ENCODE measurements at regions not wholly inside any gene's neighbourhood (a gene's known extent, or its start where the extent isn't known, plus 50 kb on each side); places are given as distances from the start of the nearest gene placed in this dataset.

GRCh38 chr2:42951263-42951938 is 159.0 kb upstream of the HAAO start:
- Histone ChIP-seq H3K27me3 (ENCODE audit: control insufficient read depth in 1 of 2, insufficient read depth in 2 of 2, low read length in 2 of 2) (no peaks in the 10 kb centered on the region), H3K36me3 (ENCODE audit: insufficient read depth, low read length) (no peaks in the 10 kb centered on the region), H3K9ac (ENCODE audit: low read length) (no peak overlapping the region), H3K4me3 (ENCODE audit: low read depth in 1 of 2, low read length in 2 of 2) (no peak overlapping the region), H3K4me1 (ENCODE audit: insufficient read depth, low read length) (peaks cover 14% of the 10 kb centered on the region), H3K27ac (ENCODE audit: low read depth, low read length) (no peak overlapping the region), H3K9me3 (ENCODE audit: low read length) (no peaks in the 10 kb centered on the region)

- Histone ChIP-seq H3K27me3 (ENCODE audit: control insufficient read depth in 1 of 2, insufficient read depth in 2 of 2, low read length in 2 of 2) (no peaks in the 10 kb centered on the region), H3K27ac (ENCODE audit: low read depth, low read length) (no peak overlapping the region), H3K9ac (ENCODE audit: low read length) (no peak overlapping the region), H3K4me3 (ENCODE audit: low read depth in 1 of 2, low read length in 2 of 2) (no peak overlapping the region), H3K9me3 (ENCODE audit: low read length) (no peaks in the 10 kb centered on the region), H3K36me3 (ENCODE audit: insufficient read depth, low read length) (no peaks in the 10 kb centered on the region), H3K4me1 (ENCODE audit: insufficient read depth, low read length) (peaks cover 9% of the 10 kb centered on the region)
These were observed 156.7 kb upstream of the HAAO start for GRCh38 chr2:42949125-42949524.

GRCh38 chr2:42947809-42948600 is 155.6 kb upstream of the HAAO start:
- Histone ChIP-seq H3K9me3 (ENCODE audit: low read length) (no peaks in the 10 kb centered on the region), H3K27me3 (ENCODE audit: control insufficient read depth in 1 of 2, insufficient read depth in 2 of 2, low read length in 2 of 2) (no peaks in the 10 kb centered on the region), H3K4me1 (ENCODE audit: insufficient read depth, low read length) (peaks cover 9% of the 10 kb centered on the region), H3K36me3 (ENCODE audit: insufficient read depth, low read length) (no peaks in the 10 kb centered on the region), H3K27ac (ENCODE audit: low read depth, low read length) (no peak overlapping the region), H3K9ac (ENCODE audit: low read length) (no peak overlapping the region), H3K4me3 (ENCODE audit: low read depth in 1 of 2, low read length in 2 of 2) (no peak overlapping the region)

GRCh38 chr2:42944779-42945415 is 152.5 kb upstream of the HAAO start:
- Histone ChIP-seq H3K4me3 (ENCODE audit: low read depth in 1 of 2, low read length in 2 of 2) (no peak overlapping the region), H3K4me1 (ENCODE audit: insufficient read depth, low read length) (peaks cover 11% of the 10 kb centered on the region), H3K36me3 (ENCODE audit: insufficient read depth, low read length) (no peaks in the 10 kb centered on the region), H3K27me3 (ENCODE audit: control insufficient read depth in 1 of 2, insufficient read depth in 2 of 2, low read length in 2 of 2) (no peaks in the 10 kb centered on the region), H3K9ac (ENCODE audit: low read length) (no peak overlapping the region), H3K27ac (ENCODE audit: low read depth, low read length) (no peak overlapping the region), H3K9me3 (ENCODE audit: low read length) (no peaks in the 10 kb centered on the region)

- no peaks in the 10 kb centered on the region for H3K27me3 ChIP-seq (ENCODE audit: control insufficient read depth in 1 of 2, insufficient read depth in 2 of 2, low read length in 2 of 2)
- no peaks in the 10 kb centered on the region for H3K9me3 ChIP-seq (ENCODE audit: low read length)
- no peak overlapping the region for H3K9ac ChIP-seq (ENCODE audit: low read length)
- peaks cover 21% of the 10 kb centered on the region for H3K4me1 ChIP-seq (ENCODE audit: insufficient read depth, low read length)
- H3K27ac ChIP-seq (ENCODE audit: low read depth, low read length) = no peak overlapping the region
- no peak overlapping the region for H3K4me3 ChIP-seq (ENCODE audit: low read depth in 1 of 2, low read length in 2 of 2)
- H3K36me3 ChIP-seq (ENCODE audit: insufficient read depth, low read length) = no peaks in the 10 kb centered on the region
These were observed 150.7 kb upstream of the HAAO start for GRCh38 chr2:42942990-42943493.

- no peaks in the 10 kb centered on the region for H3K9me3 ChIP-seq (ENCODE audit: low read length)
- peaks cover 21% of the 10 kb centered on the region for H3K4me1 ChIP-seq (ENCODE audit: insufficient read depth, low read length)
- H3K27ac ChIP-seq (ENCODE audit: low read depth, low read length) = no peak overlapping the region
- H3K4me3 ChIP-seq (ENCODE audit: low read depth in 1 of 2, low read length in 2 of 2) = no peak overlapping the region
- H3K27me3 ChIP-seq (ENCODE audit: control insufficient read depth in 1 of 2, insufficient read depth in 2 of 2, low read length in 2 of 2) = no peaks in the 10 kb centered on the region
- no peak overlapping the region for H3K9ac ChIP-seq (ENCODE audit: low read length)
- H3K36me3 ChIP-seq (ENCODE audit: insufficient read depth, low read length) = no peaks in the 10 kb centered on the region
These were observed 150.0 kb upstream of the HAAO start for GRCh38 chr2:42942214-42942989.

GRCh38 chr2:42941633-42942176 is 149.3 kb upstream of the HAAO start:
- no peak overlapping the region for H3K4me3 ChIP-seq (ENCODE audit: low read depth in 1 of 2, low read length in 2 of 2)
- H3K27me3 ChIP-seq (ENCODE audit: control insufficient read depth in 1 of 2, insufficient read depth in 2 of 2, low read length in 2 of 2) = no peaks in the 10 kb centered on the region
- no peak overlapping the region for H3K9ac ChIP-seq (ENCODE audit: low read length)
- no peaks in the 10 kb centered on the region for H3K36me3 ChIP-seq (ENCODE audit: insufficient read depth, low read length)
- H3K4me1 ChIP-seq (ENCODE audit: insufficient read depth, low read length) = peaks cover 14% of the 10 kb centered on the region
- H3K9me3 ChIP-seq (ENCODE audit: low read length) = no peaks in the 10 kb centered on the region
- H3K27ac ChIP-seq (ENCODE audit: low read depth, low read length) = no peak overlapping the region

- no peak overlapping the region for H3K4me3 ChIP-seq (ENCODE audit: low read depth in 1 of 2, low read length in 2 of 2)
- H3K9ac ChIP-seq (ENCODE audit: low read length) = no peak overlapping the region
These were observed 147.2 kb upstream of the HAAO start for GRCh38 chr2:42939411-42940206.

GRCh38 chr2:42938671-42939370 is 146.4 kb upstream of the HAAO start:
- Histone ChIP-seq H3K36me3 (ENCODE audit: insufficient read depth, low read length) (no peaks in the 10 kb centered on the region), H3K9ac (ENCODE audit: low read length) (no peak overlapping the region), H3K27ac (ENCODE audit: low read depth, low read length) (no peak overlapping the region)

More at GRCh38 chr2:42939411-42940206, 147.2 kb upstream of the HAAO start:
- no peak overlapping the region for H3K27ac ChIP-seq (ENCODE audit: low read depth, low read length)
- H3K27me3 ChIP-seq (ENCODE audit: control insufficient read depth in 1 of 2, insufficient read depth in 2 of 2, low read length in 2 of 2) = no peaks in the 10 kb centered on the region
- no peaks in the 10 kb centered on the region for H3K36me3 ChIP-seq (ENCODE audit: insufficient read depth, low read length)
- H3K9me3 ChIP-seq (ENCODE audit: low read length) = no peaks in the 10 kb centered on the region
- H3K4me1 ChIP-seq (ENCODE audit: insufficient read depth, low read length) = peaks cover 11% of the 10 kb centered on the region

More at GRCh38 chr2:42938671-42939370, 146.4 kb upstream of the HAAO start:
- Histone ChIP-seq H3K4me1 (ENCODE audit: insufficient read depth, low read length) (peaks cover 11% of the 10 kb centered on the region), H3K9me3 (ENCODE audit: low read length) (no peaks in the 10 kb centered on the region), H3K27me3 (ENCODE audit: control insufficient read depth in 1 of 2, insufficient read depth in 2 of 2, low read length in 2 of 2) (no peaks in the 10 kb centered on the region), H3K4me3 (ENCODE audit: low read depth in 1 of 2, low read length in 2 of 2) (no peak overlapping the region)

All from muscle layer of colon (tissue), 2 donors.